T1000 (cell line): ENCODE measurements at regions not wholly inside any gene's neighbourhood (a gene's known extent, or its start where the extent isn't known, plus 50 kb on each side); places are given as distances from the start of the nearest gene placed in this dataset.
A peak's percentile ranks its signal among the peaks of the same experiment; 100 is the strongest.
"Not testable (repeated sequence)": the region's sequence is repeated elsewhere in the genome, so short reads cannot be mapped to it uniquely, and the experiment has no call there.

ENCODE experiments used
- DNase-seq: peaks from one replicate; lab custom pipeline; 2025; ENCODE audit warnings: mixed read lengths; lab: John Stamatoyannopoulos, UW

DNA sequence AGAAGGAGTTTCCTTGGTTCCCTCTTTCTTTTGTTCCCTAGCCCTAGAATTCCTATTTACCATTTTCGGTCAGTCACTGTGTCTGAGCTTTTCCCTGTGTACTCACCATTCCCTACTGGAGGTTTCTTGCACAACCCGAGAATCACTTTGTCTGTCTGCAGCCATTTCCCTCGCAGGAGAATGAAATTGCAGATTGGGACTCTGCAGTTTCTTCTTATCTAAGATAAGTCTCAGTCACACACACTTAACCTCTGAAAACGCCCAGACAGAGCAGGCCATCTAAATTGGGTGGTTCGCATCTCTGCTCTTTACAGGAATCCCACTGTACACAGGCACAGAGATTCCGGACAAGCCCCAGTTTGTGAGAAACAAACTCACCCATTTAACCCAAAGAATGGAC, 58.6 kb upstream of the CNTNAP2 start:
- no peak for DNase-seq

DNA sequence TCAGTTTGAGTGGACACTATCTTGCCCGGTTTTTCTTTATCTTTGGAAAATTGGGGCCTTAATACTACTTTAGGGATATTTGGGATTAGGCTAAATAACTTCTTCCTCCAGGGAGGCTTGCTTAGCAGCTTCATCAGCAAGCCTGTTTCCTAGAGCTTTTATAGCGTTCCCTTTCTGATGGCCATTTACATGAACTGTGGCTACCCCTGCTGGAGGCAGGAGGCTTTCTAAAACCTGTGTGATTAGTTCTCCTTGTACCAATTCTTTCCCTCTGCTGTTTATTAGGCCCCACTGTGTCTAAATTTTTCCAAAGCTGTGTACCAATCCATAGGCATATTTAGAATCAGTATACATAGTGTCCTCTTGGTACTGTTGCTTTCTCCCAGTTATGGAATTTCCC, 61.7 kb upstream of the CNTNAP2 start:
- DNase-seq = no peak

DNA sequence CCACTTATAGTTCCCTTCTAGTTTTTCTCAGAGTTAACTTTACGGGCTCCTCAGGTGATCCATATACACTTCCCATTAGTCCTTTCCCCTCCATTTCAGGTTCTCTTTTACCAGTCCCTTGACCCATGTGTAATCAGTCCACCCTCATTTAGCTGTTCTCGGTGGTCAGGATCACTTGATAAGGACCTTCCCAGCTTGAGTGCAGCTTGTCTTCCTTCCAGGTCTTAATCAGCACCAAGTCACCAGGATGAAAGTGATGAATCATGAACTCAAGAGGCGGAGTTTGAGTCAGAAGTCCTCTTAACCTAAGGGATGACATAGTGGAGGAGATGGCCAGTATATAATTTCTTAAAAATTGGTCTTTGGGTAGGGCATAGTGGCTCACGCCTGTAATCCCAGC, 63.1 kb upstream of the CNTNAP2 start:
- no peak for DNase-seq

DNA sequence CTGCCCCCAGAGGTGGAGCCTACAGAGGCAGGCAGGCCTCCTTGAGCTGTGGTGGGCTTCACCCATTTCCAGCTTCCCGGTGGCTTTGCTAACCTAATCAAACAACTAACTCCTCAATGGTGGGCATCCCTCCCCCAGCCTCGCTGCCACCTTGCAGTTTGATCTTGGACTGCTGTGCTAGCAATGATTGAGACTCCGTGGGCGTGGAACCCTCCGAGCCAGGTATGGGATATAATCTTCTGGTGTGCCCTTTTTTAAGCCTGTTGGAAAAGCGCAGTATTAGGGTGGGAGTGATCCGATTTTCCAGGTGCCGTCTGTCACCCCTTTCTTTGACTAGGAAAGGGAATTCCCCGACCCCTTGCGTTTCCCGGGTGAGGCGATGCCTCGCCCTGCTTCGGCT, 73.3 kb upstream of the CNTNAP2 start:
- DNase-seq = not testable (repeated sequence)

DNA sequence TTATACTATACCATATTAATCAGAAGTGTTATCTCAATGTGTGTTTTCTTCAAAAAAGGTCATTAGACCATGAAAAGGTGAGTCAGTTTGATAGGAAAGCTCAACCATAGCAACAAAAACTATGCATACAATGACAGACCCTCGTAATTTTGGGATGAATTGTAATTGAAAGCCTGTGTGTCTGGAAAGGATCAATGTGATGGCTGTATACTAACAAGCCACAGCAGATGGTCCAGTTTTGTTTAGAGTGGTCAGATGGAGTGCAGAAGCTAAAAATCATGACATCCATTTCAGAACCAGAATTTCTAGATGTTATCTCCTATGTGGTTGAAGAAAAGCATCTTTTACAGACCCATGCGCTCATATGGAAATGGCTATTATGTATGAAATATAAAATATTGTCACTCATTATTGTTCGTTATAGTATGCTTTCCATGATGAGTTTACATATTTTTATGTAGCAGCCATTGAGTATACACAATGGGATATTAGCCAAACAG, 88.3 kb upstream of the CNTNAP2 start:
- DNase-seq = no peak

DNA sequence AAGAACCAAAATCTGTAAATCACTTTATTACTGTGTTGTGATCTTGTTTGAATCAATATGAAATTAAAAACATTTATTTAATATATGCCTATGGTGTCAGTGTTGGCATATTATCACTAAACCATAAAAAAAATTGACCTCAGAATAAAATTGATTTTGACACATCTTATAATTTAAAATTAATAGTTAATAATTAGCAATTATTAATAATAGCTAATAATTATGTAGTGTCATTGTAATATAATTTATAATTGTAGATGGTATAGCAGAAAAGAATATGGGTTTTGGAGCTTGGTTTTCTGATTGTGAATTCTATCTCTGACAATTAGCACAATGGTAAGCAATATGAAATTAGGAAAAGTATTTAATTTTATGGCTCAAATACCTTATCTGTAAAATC, 89.4 kb upstream of the CNTNAP2 start:
- DNase-seq = no peak

DNA sequence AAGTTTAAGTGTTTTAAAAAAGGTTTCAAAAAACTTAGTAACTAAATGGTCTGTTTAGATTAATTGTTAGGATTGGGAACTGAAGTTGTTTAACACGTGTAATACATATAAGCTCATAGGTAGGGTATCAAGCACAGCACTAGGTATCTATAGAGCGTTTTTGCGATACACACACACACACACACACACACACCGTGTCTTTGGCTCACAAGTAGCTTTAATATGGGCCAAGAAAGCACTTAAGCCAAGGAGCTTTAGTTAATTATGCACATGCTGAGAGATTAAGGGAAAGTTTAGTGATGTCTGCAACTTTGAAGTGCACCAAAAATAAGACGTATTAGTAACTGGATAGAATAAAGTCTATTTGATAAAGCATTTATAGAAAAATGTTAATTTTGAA, 93.8 kb upstream of the CNTNAP2 start:
- no peak for DNase-seq

DNA sequence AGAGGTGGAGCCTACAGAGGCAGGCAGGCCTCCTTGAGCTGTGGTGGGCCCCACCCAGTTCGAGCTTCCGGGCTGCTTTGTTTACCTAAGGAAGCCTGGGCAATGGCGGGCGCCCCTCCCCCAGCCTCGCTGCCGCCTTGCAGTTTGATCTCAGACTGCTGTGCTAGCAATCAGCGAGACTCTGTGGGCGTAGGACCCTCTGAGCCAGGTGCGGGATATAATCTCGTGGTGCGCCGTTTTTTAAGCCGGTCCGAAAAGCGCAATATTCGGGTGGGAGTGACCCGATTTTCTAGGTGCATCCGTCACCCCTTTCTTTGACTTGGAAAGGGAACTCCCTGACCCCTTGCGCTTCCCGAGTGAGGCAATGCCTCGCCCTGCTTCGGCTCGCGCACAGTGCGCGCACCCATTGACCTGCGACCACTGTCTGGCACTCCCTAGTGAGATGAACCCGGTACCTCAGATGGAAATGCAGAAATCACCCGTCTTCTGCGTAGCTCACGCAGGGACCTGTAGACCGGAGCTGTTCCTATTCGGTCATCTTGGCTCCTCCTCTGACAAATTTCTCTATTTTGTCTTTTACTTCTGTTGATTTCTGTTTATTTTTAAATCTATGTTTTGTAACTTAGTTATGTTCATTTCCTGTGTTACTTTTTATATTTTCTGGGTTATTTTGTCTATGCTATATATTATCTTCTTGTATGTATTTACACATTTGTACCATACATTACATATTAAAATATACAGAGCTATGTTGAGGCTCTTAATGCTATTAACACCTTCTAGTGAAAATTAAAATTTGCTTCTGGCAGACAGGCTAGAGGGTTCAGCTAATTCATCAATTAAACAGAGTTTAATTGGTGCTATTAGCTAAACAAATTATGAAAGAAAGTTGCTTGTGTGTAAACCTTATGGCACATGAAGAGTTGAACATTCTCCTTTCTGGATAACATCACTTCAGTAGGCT, 97.3 kb upstream of the CNTNAP2 start:
- not testable (repeated sequence) for DNase-seq

DNA sequence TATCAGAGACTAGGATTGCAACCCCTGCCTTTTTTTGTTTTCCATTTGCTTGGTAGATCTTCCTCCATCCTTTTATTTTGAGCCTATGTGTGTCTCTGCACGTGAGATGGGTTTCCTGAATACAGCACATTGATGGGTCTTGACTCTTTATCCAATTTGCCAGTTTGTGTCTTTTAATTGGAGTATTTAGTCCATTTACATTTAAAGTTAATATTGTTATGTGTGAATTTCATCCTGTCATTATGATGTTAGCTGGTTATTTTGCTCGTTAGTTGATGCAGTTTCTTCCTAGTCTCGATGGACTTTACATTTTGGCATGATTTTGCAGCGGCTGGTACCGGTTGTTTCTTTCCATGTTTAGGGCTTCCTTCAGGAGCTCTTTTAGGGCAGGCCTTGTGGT, 99.2 kb upstream of the CNTNAP2 start:
- DNase-seq = not testable (repeated sequence)

DNA sequence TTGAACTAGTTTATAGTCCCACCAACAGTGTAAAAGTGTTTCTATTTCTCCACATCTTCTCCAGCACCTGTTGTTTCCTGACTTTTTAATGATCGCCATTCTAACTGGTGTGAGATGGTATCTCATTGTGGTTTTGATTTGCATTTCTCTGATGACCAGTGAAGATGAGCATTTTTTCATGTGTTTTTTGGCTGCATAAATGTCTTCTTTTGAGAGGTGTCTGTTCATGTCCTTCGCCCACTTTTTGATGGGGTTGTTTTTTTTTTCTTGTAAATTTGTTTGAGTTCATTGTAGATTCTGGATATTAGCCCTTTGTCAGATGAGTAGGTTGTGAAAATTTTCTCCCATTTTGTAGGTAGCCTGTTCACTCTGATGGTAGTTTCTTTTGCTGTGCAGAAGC, 102.4 kb upstream of the CNTNAP2 start:
- not testable (repeated sequence) for DNase-seq

DNA sequence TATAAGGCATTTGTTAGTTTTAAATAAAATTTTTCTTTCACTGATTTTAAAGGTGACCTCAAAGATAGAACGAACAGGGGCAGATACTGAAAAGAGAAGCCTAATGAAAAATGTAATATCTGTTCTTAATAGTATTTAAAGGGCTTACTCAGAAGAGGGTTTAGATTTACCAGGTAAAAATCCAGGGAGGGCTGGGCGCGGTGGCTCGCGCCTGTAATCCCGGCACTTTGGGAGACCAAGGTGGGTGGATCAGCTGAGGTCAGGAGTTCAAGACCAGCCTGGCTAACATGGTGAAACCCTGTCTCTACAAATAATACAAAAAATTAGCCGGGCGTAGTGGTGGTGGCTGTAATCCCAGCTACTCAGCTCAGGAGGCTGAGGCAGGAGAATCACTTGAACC, 108.3 kb upstream of the CNTNAP2 start:
- DNase-seq = no peak

DNA sequence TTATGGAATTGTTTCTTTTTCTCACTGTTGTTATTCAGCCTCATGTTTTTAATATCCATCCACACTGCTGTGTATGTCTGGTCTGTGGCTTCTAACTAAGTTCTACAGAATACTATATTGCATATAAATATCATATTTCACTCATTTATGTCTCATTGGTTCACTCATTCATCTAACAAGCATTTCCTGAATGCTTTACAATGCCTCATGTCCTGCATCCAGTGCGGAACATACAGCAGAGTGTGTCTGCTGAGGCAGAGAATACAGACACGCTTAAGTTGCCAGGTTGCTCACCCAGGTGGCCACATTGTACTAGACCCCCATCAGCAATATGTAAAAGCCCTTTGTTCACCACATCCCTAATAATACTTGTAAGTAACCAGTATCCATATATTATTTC, 111.8 kb upstream of the CNTNAP2 start:
- no peak for DNase-seq

DNA sequence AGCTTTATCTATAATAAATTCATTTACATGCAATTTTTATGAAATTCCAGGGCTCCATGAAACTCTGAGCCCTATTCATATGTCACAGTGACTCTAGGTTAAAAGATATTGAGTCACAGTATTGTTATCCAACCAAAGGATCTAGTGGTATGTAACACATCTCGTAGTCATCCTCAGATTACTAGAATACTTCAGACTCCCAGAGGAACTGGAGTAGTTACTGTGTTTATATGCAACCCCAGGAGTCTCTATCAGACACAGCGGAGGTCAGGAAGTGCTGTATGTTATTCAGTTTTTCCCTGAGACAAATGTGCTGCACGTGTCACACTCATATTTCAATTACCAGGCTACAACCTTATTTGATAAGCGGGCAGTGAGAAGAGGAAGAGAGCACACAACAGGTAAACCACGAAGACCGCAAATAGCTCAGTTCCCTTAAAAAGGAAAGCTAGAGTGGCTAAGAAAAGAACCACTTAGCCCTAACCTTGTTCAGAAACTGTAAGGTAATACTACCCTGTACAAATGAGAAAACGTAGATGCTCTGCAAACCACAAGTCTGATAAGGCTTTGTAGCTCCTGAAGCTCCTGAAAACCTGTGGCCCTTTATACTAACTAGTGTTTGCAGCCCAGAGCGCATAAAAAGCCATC, 114.0 kb upstream of the CNTNAP2 start:
- no peak for DNase-seq

DNA sequence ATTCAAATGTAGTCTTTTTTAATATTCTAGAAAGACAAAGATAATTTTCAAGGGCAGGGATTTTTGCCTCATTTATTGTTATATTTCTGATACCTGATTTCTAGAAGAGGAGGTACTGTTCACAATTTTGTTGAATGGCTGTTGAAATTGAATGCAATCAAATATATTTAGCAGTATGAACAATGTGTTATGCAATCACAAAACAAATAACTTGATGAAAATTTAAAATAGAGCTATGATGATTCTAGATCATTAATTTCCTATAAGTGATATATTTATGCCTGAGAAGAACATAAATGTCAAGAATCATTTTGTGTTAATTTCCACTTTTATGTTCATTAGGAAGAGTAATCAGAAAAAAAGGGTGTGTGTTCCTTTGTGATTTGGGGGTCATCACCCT, 114.6 kb upstream of the CNTNAP2 start:
- no peak for DNase-seq

DNA sequence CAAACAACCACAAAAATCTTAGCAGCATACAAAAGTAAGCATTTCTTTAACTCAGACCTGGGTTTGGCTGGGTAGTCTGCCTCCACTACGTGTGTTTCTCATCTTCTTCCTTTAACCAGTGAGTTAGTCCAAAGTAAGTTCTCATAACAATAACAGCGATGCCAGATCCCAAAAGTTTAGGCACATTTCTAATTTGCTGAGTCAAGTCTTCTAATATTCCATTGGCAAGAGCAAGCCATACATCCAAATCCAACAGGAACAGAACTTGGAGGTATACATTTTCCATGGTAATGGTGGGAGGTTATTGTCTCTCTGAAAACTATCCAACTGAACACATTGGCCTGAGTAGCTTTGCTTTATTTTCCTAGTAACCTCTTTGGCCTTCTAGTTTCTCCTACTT, 115.7 kb upstream of the CNTNAP2 start:
- DNase-seq = no peak

DNA sequence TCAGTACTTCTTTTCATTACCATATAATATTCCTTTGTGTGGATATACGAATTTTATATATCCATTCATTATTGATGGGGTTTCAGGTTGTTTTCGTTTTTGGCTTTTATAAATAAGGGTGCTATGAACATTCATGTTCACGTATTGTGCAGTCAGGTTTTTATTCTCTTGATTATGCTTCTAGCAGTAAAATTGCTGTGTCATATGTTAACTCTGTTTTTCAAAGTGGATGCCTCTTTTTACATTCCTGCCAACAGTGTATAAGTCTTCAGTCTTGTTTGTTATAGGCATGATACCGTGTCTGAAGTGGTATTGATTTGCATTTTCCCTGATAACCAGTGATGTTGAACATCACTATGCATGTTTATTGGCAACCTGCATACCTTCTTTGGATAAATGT, 127.1 kb upstream of the CNTNAP2 start:
- no peak for DNase-seq

DNA sequence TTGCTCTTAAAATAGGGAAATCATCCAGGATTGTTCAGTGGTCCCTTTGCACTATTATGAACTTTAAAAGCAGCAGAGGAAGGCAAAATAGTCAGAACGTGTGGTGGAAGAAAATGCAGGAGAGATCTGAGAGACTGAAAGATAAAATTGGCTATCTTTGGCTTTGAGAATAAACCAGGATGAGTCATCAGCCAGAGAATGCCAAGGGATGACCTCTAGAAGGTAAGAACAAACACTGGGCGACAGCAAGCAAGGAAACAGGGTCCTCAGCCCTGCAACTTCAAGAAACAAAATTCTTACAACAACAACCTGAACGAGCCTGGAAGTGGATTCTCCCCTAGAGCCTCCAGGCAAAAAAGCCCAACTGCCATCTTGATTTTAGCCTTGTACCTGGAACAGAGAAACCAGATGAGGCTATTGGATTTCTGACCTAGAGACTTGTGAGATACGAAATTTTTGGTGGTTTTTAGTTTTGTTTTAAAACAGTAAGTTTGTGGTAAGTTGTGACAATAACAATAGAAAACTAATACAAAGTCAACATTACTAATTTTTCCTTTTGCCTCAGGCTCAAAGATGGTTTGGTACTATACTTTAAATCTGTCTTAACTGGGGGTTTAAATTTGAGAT, 130.2 kb upstream of the CNTNAP2 start:
- no peak for DNase-seq

DNA sequence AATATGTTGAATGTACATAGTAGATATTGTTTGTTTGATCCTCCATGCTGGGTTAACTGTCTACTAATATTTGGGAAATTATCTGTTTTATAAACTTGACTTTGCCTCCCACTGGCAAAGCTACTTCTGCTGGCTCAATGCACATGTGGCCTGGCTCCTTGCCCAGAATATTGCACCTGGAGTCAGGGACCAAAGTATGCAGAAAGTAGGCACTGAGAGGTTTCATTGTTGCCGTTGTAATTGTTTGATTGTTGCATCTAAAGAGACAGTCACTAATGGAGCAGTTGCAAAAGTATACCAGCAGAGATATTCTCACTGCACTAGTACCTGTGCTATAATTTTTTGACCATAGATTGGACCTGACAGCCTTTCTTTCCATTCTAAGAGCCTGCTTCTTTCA, 137.8 kb upstream of the CNTNAP2 start:
- no peak for DNase-seq

DNA sequence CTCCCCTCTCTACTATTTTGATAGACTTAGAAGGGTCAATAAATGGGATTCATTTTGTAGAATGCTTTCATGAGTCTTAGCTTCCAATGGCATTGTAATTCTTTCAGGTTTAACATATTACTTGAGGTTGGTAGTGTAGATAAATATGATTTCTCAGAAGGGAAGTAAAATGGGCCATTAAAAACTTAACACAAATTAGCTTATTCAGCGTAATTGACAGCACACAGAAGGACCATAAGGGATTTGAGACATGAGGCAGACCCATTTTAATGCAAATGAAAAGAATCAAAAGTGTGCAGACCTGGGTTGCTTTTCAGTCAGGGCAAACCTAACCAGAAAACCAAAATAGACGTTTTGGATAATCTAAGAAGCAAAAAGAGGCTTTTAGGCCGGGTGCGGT, 156.6 kb upstream of the CNTNAP2 start:
- no peak for DNase-seq

DNA sequence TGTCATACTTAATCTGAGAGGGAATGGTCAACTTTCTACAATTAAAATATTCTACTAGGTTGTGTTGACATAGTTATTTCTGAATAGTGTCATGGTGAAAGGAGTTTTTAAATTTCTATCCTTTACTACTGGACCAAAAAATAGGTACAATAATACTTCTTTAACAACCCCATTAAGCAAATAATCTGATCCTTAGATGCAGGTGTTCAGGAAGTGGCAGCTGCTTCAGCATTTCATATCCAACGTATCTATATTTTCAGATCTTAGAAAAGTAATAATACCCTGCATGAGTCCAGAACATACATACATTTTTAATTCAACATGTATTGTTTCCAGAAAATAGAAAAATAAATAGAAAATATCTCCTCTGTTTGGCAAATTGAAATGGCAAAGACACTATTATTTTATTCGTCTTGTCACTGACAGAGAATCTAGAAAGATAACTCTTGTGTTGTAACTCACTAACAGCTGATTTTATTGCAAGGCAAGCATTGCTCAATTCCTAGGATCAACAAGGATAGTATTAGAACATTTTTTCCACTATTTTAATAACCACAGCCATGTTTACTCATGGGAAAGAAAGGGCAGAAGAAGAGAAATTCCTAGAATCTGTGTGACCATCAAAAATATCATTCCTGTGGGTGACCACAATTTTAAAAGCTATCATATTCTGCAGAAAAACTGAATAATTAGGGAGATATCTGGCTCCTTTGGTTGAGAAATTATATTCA, 159.3 kb upstream of the CNTNAP2 start:
- no peak for DNase-seq

DNA sequence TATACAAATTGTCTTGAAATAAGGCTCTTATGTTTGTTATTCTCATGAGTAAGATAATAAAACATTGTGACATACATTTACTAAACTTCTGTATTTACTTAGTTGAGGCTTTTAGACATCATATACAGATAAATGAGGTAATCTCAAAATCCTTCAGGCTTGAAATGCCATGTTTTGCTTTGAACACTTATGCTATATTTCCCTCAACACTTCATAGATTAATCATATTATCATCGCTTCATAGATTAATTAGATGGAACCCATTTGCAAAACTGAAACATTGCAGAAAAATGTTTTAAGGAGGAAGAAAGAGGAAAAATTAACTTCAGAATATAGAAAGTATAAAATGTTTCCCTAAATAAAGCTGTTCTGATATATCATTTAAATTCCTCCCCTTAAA, 165.0 kb upstream of the CNTNAP2 start:
- no peak for DNase-seq

DNA sequence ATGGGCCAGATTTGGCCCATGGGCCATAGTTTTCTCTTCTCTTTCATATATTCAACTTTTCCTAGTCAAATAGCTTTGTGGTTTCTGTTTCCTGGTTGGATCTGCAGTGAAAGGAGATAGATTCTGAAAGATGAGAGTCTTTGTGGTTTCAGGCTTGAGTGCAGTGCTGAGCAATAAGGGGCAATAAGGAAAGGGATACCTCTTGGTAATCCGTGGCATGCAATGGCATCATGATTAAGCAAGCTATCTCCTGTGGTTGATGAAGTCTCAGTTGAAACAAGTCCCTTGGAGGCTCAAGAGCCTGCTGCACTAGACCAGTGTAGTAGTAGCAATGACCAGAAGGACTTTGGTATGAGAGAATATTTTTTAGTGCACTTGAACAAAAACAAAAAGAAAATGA, 187.7 kb upstream of the CNTNAP2 start:
- peak; percentile 2 for DNase-seq
